Effector CD8-positive, alpha-beta T cell (primary cell): ENCODE measurements at regions not wholly inside any gene's neighbourhood (a gene's known extent, or its start where the extent isn't known, plus 50 kb on each side); places are given as distances from the start of the nearest gene placed in this dataset.
"Not testable (repeated sequence)": the region's sequence is repeated elsewhere in the genome, so short reads cannot be mapped to it uniquely, and the experiment has no call there.

Experiments
- DNase-seq: peaks from one replicate; lab custom pipeline; 2025; lab: John Stamatoyannopoulos, UW

DNA sequence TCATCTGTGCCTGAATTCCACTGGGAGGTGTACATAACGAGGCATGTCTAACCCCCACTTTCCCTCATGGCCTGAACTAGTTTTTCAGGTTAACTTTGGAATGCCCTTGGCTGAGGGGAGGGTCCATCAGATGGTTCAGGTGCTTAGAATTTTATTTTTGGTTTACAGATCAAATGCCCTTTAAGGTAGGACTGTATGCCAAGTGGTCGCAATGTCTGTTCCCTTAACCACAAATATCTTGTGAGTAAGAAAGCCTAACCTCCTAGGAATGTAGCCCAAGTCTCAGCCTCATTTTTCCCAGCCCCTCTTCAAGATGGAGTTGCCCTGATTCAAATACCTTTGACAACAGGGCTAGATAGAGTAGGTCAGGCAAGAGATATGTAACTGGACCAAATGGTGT is 78.4 kb downstream of the RNASET2 start:
- no peak for DNase-seq

- no peak for DNase-seq
Measured at GRCh38 chr6:166877349-166877748, 79.0 kb downstream of the RNASET2 start.

GRCh38 chr6:166872531-166873009 is 83.8 kb downstream of the RNASET2 start:
- DNase-seq, result no peak

- DNase-seq, result no peak
Measured at GRCh38 chr6:166870602-166871208, 85.6 kb downstream of the RNASET2 start.

GRCh38 chr6:166866839-166867637 is 89.3 kb downstream of the RNASET2 start:
- no peak for DNase-seq

DNA sequence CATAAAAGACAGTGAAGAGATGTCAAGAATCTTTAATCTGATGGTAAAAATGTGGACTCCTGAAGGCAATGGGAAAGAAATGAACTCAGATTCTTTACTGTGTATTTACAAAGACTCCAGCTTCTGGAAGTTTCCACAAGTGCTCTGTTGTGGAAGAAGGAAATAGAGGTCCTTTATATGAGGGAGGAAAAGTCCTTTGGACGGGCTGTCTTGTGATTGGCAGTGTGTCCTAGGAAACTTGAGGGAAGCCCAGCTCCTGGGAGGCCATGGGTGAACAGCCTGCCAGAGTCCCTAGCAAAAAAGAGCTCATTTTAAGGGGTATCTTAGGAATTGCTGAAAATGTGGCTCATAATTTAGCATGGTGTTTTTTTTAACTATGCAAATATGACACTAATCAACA is 92.0 kb downstream of the RNASET2 start:
- no peak for DNase-seq

GRCh38 chr6:166862978-166863530 is 93.3 kb downstream of the RNASET2 start:
- DNase-seq, result no peak

GRCh38 chr6:166862287-166862977 is 93.9 kb downstream of the RNASET2 start:
- DNase-seq, result no peak

DNA sequence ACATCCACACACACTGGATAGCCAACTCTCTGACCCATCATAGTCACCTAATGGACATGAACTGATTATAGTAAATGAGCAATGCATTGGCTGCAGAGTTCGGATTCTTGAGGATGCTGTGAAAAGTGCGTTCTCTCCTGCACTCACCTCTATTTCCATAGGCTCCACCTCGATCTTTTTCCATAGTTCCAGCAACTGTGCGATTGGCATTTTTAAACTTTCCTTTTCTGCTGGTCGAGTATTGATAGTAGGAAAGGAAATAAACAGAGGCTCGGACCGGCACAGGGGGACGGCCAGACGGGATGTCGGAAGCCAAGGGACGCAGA is 94.4 kb downstream of the RNASET2 start:
- DNase-seq, result no peak

- no peak for DNase-seq
Measured at GRCh38 chr6:166861304-166861703, 95.0 kb downstream of the RNASET2 start.

- no peak for DNase-seq
Measured at GRCh38 chr6:166860392-166860791, 96.0 kb downstream of the RNASET2 start.

DNA sequence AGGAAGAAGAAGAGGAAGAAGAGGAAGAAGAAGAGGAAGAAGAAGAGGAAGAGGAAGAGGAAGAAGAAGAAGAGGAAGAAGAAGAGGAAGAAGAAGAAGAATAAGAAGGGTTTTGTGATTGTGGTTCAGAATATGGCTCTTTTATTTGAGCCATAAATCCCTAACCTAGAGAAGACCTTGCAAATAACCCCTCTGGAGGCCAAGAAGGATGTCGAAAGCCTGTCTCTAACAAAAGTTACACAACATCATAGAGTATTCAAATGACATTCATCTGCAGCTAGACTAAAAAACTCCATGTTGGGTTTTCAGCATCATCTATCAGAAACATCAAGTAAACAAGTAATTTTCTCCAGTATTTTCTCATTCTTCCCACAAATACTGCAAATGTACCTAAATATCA is 100.9 kb downstream of the RNASET2 start:
- no peak for DNase-seq

DNA sequence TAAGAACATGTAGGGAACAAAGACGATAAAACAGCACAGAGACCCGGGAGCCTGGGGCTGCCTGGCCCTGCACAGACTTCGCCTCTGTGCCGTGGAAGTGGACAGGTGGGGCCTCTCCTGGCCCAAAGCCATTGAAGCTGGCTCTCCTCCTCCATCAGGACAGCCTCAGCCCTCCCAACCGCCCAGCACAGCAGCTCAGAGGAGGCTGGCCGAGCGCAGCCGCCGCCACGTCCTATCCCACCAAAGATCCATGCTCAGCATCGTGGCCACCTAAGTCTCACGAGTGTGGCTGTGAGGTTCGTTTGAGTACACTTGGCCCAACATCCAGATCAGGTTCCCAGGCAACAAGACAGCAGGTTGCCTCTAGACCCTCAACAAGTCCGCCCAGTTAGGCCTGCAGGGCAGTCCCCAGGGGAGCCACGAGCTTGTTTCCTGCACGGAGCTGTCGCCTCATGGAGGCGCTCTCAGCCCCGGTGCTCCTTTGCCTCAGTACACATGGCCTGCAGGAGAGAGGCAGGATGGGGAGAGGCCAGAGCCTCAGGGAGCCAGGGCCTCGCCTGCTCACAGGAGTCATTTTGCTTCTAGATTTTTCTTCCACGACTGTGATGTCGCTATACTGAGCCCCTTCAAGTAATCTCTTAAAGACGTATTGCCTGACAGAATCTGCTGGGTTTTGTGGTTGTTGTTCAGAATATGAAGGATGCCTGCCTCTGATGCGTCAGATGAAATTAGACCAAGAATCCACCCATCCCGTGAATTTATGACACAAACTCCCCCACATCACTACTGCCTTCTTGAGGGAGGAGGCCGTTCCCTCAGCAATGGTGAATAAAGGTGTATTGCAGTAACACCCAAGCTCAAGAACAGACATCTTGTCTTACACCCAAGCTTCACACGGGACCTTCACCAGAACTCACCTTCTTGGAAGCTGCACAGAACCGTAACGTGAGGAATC is 102.7 kb downstream of the RNASET2 start:
- DNase-seq, result no peak

DNA sequence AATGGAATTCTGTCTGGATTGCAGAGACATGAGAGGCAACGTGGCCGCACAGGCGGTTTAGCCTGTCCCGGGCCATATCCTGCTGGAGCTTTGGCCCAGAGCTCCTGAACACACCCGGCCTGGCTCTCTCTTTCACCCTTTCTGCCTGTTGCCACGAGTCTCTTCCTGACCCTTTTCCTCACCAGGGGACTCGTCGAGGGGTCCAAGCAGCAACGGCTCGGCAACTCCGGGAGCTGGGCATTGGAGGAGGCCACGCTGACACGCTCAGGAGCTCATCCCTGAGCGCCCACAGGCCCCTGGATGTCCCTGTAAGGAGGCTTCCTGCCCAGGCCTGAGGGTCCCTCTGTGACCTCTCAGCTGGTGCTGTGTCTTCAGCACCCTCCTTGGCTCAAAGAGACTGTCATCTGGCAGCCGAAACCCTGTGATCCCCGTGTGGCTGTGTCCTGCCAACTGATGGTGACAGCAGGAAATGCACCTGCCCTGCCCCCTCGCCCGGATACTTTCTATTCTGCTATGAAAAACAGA is 103.8 kb downstream of the RNASET2 start:
- no peak for DNase-seq

DNA sequence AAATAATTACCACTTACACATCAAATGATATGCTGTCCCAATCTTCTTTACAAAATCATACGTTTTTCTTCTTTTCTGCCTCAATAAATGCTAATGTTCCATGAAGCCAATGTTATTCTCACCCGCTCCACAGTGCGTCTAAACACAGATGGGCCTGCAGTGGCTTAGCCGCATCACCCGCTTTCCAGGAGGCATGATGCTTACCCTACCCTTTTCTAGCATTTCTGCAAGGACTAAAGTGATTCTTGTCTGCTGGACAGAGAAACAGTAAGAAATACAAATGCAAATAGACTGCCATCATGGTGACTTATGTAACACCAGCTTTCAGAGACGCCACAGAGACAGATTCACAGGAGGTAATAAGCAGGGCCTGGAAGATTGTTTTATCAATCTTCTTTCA is 104.4 kb downstream of the RNASET2 start:
- no peak for DNase-seq

DNA sequence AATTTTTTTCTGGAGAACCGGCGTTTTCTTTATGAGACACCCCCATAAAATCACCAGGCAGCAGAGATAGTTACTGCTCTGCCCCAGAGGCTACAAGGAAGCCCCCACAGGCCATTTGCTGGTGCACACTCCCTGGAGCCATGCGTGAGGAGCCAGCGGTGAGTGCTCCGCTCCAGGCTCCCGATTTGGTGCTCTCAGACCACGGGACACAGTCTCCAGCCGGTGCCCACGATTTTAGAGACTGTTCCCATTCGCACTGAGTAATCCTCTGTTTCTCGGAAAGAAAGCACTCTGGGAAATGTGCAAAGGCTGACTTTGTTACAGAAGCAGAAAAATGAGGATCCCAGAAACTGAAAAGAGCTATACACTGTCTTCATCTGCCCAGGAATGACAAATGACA is 104.9 kb downstream of the RNASET2 start:
- DNase-seq, result no peak

DNA sequence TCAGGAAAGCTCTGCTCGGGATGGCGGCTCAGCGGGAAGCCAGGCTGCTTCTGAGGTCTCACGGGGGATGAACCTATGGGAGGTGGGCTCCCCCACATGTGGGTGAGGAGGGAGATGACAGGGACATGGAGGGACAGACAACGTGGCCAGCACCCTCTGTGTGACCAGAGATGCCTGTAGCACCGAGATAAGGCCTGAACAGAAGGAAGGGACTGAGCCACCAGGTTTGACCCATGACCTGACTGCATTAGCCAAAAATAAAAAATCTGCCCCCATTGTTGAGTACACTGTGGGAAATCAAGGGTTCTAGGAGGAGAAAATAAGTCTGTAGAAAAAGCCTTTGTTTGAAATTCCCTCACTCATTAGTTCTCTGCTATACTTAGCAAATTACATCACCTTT is 105.7 kb downstream of the RNASET2 start:
- DNase-seq, result no peak

DNA sequence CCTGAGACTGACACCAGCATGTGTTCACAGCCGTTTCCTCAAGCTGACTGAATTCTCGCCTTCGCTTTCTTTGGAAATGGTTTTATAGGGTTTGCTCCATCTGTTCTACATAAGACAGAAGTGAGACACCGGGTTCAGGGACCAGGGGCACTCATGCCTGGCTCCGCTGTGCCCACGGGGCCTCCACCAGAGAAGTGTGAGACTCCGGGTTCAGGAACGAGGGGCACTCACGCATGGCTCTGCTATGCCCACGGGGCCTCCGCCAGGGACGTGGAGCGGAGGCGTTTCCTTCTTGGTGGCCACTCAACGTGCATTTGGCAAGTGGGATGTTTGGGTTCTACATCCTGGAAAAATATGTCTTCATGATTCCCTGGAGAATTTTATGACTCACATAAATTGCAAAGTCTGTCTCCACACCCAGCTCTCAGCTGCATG is 106.6 kb downstream of the RNASET2 start:
- DNase-seq, result no peak

DNA sequence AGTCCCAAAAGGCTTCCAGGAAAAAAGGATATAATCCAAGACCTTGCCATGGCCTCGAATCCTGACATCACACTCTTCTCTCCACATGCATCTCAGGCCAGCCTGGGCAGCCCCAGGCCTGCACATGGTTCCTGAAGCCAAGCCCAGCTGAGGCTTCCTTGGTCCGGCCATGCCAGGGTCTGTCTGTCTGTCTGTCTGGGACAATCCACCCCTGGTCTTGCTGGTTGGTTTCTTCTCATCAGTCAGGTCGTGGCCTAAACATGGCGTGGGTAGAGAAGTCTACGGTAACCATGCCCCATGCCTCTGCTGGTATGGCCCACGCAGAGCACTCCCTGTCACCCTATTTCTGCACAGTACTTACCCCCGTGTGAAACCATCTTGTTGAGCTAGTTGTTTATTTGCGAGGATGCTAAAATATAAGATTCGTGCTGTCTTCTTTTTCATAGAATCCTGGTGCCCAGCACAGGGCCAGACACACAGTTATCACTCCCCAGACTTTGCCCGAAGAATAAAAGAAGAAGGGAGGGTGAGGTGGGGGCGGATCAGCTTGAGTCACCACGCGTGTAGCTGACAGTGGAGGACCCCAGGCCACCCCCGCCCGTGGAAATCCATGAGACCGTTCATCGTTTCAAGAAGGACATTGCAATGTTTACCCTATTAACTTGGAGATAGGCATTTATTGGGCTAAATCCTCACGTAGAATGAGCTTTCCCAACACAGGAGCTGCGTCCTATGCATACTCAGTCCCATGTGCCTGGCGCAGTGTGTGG is 107.2 kb downstream of the RNASET2 start:
- DNase-seq, result no peak

GRCh38 chr6:166846446-166847142 is 109.8 kb downstream of the RNASET2 start:
- DNase-seq, result not testable (repeated sequence)
